A673 (cell line): ENCODE measurements at regions not wholly inside any gene's neighbourhood (a gene's known extent, or its start where the extent isn't known, plus 50 kb on each side); places are given as distances from the start of the nearest gene placed in this dataset.

Experiments
- BruUV-seq: library from RNA; stranded (reverse); fragments of 400-500 nt; replicated peaks from 2 replicates; lab custom pipeline; 2021; lab: Mats Ljungman, UMichigan
- CTCF ChIA-PET: fragments of 300-600 bp; sonication (Branson Sonifier 250); formaldehyde crosslinking; loops from one replicate; lab custom pipeline; 2022; ENCODE audit warnings: antibody characterized with exemption; lab: Charles Lee
- POLR2A ChIA-PET: fragments of 300-600 bp; sonication (Branson Sonifier 250); formaldehyde crosslinking; loops from one replicate; lab custom pipeline; 2022; ENCODE audit warnings: antibody characterized with exemption; ENCODE audit not compliant: low non-redundant PET; lab: Charles Lee
- DNase-seq: peaks from one replicate; pipeline ENCODE4 v3.0.0-alpha.2; 2015; ENCODE audit warnings: low spot score
- H3K27ac ChIP-seq: fragments of 200-600 bp; sonication (generic); 2 replicates; pipeline ENCODE4 v1.5.1; 2016; ENCODE audit warnings: mixed run types, low read depth, mild to moderate bottlenecking, mixed read lengths, antibody characterized with exemption, low read length; ENCODE audit not compliant: poor library complexity, severe bottlenecking
- H3K27me3 ChIP-seq: fragments of 200-600 bp; sonication (generic); replicated peaks from 2 replicates; pipeline ENCODE4 v1.6.1; 2017; ENCODE audit warnings: mixed run types, low read depth, mild to moderate bottlenecking, mixed read lengths, antibody characterized with exemption, low read length; ENCODE audit not compliant: insufficient read depth, poor library complexity
- H3K36me3 ChIP-seq: fragments of 200-600 bp; sonication (generic); 2 replicates; pipeline ENCODE4 v1.6.1; 2016; ENCODE audit warnings: mixed run types, mild to moderate bottlenecking, mixed read lengths, antibody characterized with exemption, low read length; ENCODE audit not compliant: insufficient read depth, poor library complexity, severe bottlenecking
- H3K4me1 ChIP-seq: fragments of 200-600 bp; sonication (generic); 2 replicates; pipeline ENCODE4 v1.6.1; 2017; ENCODE audit warnings: mixed run types, mild to moderate bottlenecking, mixed read lengths, antibody characterized with exemption, low read length; ENCODE audit not compliant: insufficient read depth, poor library complexity, severe bottlenecking
- H3K4me3 ChIP-seq: fragments of 200-600 bp; sonication (generic); 2 replicates; pipeline ENCODE4 v1.5.1; 2016; ENCODE audit warnings: low read depth, mixed run types, mild to moderate bottlenecking, mixed read lengths, low read length; ENCODE audit not compliant: poor library complexity, severe bottlenecking
- H3K9me3 ChIP-seq: fragments of 200-600 bp; sonication (generic); 2 replicates; pipeline ENCODE4 v1.6.1; 2016; ENCODE audit warnings: mixed run types, low read depth, mild to moderate bottlenecking, mixed read lengths, antibody characterized with exemption, low read length; ENCODE audit not compliant: poor library complexity, severe bottlenecking
- CTCF ChIP-seq: fragments of 300-800, 200-600 bp; sonication (generic); conservative IDR thresholded peaks from 2 replicates; pipeline ENCODE4 v1.5.1; 2017; ENCODE audit warnings: low read depth, mild to moderate bottlenecking, antibody characterized with exemption, low read length, moderate library complexity, mixed read lengths
- EZH2 ChIP-seq: fragments of 200-600 bp; sonication (generic); IDR thresholded peaks from 2 replicates; pipeline ENCODE4 v1.6.1; 2017; ENCODE audit warnings: borderline replicate concordance, low read depth, mild to moderate bottlenecking, mixed read lengths, antibody characterized with exemption, low read length; ENCODE audit not compliant: poor library complexity, severe bottlenecking
- intact Hi-C: fragments of 100-400 bp; cut with micrococcal nuclease; formaldehyde crosslinking; loops from one replicate; pipeline ENCODE4 v1.10.0; 2022; ENCODE audit not compliant: unreplicated experiment

- ChIA-PET POLR2A (no interaction called here), CTCF (no interaction called here)
- intact Hi-C loops = no loop called here
- H3K4me3 ChIP-seq = no peak overlapping the region
- peaks cover 51% of the 10 kb centered on the region for H3K27me3 ChIP-seq
- no peaks in the 10 kb centered on the region for H3K36me3 ChIP-seq
- TF ChIP-seq CTCF = no peak
- TF ChIP-seq EZH2 = no peak
- BruUV-seq = no TSS peak
- H3K27ac ChIP-seq = no peak overlapping the region
- no peak for DNase-seq
- no peaks in the 10 kb centered on the region for H3K9me3 ChIP-seq
- H3K4me1 ChIP-seq = no peaks in the 10 kb centered on the region
Measured at GRCh38 chr6:804771-805170, 111.8 kb upstream of the EXOC2 start.

GRCh38 chr6:804317-804716 lies 111.4 kb upstream of the EXOC2 start:
- BruUV-seq = no TSS peak
- Histone ChIP-seq H3K27ac (no peak overlapping the region), H3K9me3 (no peaks in the 10 kb centered on the region), H3K4me3 (no peak overlapping the region), H3K27me3 (peaks cover 55% of the 10 kb centered on the region), H3K36me3 (no peaks in the 10 kb centered on the region), H3K4me1 (no peaks in the 10 kb centered on the region)
- intact Hi-C loops = no loop called here
- TF ChIP-seq CTCF = no peak
- no peak for TF ChIP-seq EZH2
- CTCF ChIA-PET = no interaction called here
- POLR2A ChIA-PET = no interaction called here
- no peak for DNase-seq

DNA sequence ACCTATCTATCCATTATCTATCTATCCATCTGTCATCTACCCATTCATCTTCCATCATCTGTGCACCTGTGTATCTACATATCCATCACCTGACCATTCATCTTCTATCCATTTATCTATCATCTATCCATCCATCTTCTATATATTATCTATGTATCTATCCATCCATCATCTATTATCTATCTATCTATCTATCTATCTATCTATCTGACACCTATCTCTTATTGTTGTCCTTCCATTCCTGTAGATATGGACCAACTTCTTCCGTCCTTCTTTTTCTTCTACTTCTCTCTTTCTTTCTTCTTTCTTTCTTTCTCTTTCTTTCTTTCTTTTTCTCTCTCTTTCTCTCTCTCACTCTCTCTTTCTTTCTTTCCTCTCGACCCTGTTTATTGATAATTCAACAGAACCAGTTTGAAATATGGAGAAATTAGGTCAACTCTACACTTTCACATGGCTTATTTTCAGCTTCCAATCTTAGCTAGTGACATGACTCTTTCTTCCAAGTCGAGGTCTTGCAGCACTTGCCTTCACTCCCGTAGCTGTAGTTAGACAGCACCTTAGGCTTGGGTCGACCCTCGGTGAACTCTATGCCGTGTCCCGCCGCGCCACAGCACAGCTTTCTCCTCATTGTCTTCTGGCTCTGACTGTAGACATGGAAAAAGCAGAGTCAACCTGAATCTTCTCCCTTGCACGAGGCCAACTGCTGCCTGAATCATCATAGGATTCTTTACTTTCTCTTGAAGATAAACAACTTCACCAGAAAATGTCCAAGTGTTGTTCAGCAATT lies 110.4 kb upstream of the EXOC2 start:
- no peak for TF ChIP-seq EZH2
- TF ChIP-seq CTCF = no peak
- POLR2A ChIA-PET = no interaction called here
- DNase-seq = no peak
- no peak overlapping the region for H3K27ac ChIP-seq
- H3K4me3 ChIP-seq = no peak overlapping the region
- intact Hi-C loops = no loop called here
- CTCF ChIA-PET = no interaction called here
- no TSS peak for BruUV-seq
- peaks cover 65% of the 10 kb centered on the region for H3K27me3 ChIP-seq
- H3K9me3 ChIP-seq = no peaks in the 10 kb centered on the region
- H3K4me1 ChIP-seq = no peaks in the 10 kb centered on the region
- H3K36me3 ChIP-seq = no peaks in the 10 kb centered on the region
